ENCODE measurements at regions not wholly inside any gene's neighbourhood (a gene's known extent, or its start where the extent isn't known, plus 50 kb on each side); places are given as distances from the start of the nearest gene placed in this dataset.
A peak's percentile ranks its signal among the peaks of the same experiment; 100 is the strongest.

DNA sequence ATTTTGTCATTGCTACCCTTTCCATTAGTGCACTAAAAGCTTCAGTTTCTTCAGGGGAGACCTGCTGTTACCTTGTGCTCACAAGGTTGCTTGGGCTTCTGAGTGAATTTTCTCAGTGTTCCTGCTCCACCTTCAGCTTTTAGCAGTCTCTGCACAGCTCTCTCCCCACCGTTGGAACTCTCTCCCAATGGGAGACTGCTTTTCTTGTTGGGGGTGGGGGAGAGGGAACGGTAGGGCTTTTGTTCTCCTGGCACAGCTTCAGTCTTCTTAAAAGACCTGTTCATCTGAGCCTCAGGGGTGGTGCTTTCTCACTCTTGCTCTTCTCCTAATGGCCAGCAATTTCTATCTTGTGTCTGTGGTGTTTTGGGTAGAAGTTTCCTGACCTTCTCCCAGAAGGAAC lies 915.7 kb downstream of the EFNA5 start:
- DNase-seq (ENCODE audit: low read depth in 2 of 3, low spot score in 2 of 3): no peak

DNA sequence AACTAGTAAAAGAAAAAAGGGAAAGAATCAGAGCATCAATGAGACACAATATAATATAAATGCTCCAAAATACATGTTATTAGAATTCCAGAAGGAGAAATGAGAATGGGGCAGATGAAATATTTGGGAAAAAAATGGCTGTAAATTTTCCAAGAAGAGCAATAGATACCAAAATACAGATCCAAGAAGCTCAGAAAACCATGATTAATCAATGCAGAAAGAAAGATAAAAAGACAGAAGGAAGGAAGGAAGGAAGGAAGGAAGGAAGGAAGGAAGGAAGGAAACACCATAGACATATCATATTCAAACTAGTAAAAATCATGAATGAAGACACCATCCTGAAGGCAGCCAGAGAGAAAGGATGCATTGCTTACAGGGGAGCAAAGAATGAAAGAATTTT lies 920.9 kb downstream of the EFNA5 start:
- no peak for DNase-seq (ENCODE audit: low read depth in 2 of 3, low spot score in 2 of 3)

- DNase-seq (ENCODE audit: low read depth in 2 of 3, low spot score in 2 of 3): no peak
Measured at GRCh38 chr5:106739127-106739526, 931.6 kb downstream of the EFNA5 start.

- no peak for DNase-seq (ENCODE audit: low read depth in 2 of 3, low spot score in 2 of 3)
Measured at GRCh38 chr5:106737111-106737510, 933.6 kb downstream of the EFNA5 start.

GRCh38 chr5:106732624-106733023 lies 938.1 kb downstream of the EFNA5 start:
- DNase-seq (ENCODE audit: low read depth in 2 of 3, low spot score in 2 of 3): no peak

DNA sequence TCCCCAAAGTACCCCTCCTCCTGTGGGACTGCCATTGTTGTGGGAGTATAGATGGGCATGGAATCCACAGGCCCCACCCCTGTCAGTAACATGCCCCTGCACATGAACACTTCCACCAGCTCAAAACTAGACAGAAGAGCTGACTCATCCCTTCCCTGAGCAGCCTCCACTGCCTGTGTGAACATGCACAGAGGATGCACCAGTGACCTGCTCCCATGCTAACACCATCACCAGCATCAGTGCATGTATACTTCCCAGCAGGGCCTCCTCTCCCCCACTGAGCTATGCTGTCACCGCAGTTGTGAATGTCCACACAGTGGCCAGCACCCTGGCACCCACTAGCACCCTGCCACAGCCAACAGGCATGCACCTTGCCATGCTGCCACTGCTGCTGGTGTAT lies 939.8 kb downstream of the EFNA5 start:
- DNase-seq (ENCODE audit: low read depth in 2 of 3, low spot score in 2 of 3): no peak

DNA sequence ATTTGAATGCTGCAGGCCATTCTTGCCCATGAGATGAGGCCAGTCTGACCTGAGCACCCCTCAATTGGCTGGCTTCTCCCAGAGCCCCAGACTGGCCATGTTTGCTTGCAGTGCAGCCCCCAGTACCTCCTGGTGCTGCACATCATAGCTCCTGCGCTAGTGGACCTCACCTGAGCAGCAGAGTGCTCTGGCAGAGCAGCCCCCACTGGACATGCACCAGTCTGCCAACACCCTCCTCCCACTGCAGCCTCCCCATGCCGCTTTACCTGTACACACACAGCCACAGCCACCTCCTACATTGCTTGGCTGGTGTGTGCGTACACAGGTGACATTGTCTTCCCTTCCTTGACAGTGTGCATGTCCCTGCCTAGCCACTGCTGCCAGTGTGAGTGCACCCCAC lies 940.2 kb downstream of the EFNA5 start:
- no peak for DNase-seq (ENCODE audit: low read depth in 2 of 3, low spot score in 2 of 3)

DNA sequence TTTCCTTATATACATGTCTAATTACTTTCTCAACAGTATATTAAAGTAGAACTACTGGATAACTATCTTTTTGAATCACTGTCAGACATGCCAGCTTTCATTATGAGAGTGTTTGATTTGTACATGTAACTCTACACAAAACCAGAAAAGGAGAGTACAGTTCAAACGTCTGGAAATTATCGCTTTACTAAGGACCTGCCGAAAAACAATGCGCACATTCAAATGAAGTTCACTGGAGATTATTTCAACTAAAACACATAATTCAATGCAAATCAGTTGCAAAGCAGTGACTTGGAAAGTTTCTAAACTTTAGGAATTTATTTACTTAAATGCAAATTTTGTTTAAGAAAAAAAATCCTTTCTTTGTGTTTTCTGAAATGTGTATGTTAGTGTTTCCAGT lies 942.5 kb downstream of the EFNA5 start:
- DNase-seq (ENCODE audit: low read depth in 2 of 3, low spot score in 2 of 3): no peak

GRCh38 chr5:106727071-106727470 lies 943.7 kb downstream of the EFNA5 start:
- no peak for DNase-seq (ENCODE audit: low read depth in 2 of 3, low spot score in 2 of 3)

DNA sequence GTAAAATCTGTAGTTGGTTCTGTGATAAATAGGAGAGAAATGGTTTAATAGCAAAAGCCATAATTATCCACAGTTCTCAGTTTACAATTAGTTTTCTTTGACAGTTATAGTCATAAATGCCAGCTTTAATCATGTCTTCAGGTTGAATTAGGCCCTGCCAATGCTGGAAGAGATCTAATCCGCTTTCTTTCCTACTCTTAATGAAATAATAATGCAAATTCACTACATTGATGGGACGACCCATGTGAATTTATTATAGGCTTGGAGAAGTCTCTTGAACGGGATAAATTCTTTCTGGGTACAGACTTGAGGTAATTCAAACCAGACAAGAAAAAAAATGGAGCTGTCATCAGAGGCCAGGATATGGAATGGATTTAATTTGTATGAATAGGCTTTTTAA lies 950.4 kb downstream of the EFNA5 start:
- no peak for DNase-seq (ENCODE audit: low read depth in 2 of 3, low spot score in 2 of 3)

GRCh38 chr5:106699796-106700195 lies 970.9 kb downstream of the EFNA5 start:
- DNase-seq (ENCODE audit: low read depth in 2 of 3, low spot score in 2 of 3): no peak

DNA sequence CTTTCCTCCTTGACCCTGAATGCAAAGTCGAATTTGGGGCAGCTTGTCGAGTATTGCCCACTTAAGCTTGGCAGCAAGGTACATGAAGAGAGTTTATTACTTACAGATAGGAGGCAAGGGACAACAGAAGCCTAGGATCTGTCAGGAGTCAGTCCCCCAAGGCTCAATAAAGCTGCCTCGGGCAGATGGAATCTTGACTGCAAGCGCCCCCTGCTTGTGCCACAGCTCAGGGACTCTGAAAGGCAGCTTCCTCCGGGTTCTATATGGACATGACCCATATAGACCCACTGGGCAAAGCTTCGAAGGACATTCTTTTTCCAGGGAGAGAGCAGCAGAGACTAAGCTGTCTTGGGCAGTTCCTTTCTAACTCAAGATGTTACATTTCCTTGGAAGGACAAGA lies 971.5 kb downstream of the EFNA5 start:
- DNase-seq (ENCODE audit: low read depth in 2 of 3, low spot score in 2 of 3): no peak

DNA sequence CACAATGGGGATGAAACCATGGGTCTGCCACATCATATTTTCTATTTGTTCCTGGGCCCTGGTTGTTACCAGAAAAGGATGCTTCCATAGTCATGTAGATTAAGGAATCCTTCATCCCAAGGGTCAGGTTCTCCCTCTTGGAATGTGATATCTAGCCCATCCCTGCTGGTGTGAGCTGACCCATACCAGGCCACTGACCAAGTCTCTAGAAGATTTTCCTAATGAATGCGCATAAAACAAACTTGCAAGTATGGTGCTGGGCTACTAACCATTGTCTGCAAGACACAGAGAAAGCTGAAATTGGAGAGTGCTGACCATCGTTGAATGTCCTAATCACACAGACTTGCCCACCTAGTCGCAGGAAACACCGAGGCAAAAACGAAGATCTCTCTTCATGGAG lies 972.6 kb downstream of the EFNA5 start:
- no peak for DNase-seq (ENCODE audit: low read depth in 2 of 3, low spot score in 2 of 3)

GRCh38 chr5:106691701-106692100 lies 979.0 kb downstream of the EFNA5 start:
- no peak for DNase-seq (ENCODE audit: low read depth in 2 of 3, low spot score in 2 of 3)

- DNase-seq (ENCODE audit: low read depth in 2 of 3, low spot score in 2 of 3): no peak
Measured at GRCh38 chr5:106690585-106690984, 980.2 kb downstream of the EFNA5 start.

GRCh38 chr5:106680330-106680729 lies 990.4 kb downstream of the EFNA5 start:
- peak in 1 of 3 donors; percentile 25 for DNase-seq (ENCODE audit: low read depth in 2 of 3, low spot score in 2 of 3)

DNA sequence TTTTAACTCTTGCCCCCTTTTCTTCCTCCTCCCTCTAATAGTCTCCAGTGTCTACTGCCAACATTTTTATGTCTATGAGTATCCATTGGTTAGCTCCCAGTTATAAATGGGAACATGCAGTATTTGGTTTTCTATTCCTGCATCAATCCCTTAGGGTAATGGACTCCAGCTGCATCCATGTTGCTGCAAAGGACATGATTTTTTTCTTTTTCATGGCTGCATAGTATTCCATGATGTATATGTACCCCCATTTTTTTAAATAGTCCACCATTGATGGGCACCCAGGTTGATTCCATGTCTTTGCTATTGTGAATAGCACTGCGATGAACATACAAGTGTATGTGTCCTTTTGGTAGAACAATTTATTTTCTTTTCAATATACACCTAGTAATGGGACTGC lies 993.7 kb downstream of the EFNA5 start:
- DNase-seq (ENCODE audit: low read depth in 2 of 3, low spot score in 2 of 3): no peak

GRCh38 chr5:106675687-106676086 lies 995.0 kb downstream of the EFNA5 start:
- DNase-seq (ENCODE audit: low read depth in 2 of 3, low spot score in 2 of 3): no peak

DNA sequence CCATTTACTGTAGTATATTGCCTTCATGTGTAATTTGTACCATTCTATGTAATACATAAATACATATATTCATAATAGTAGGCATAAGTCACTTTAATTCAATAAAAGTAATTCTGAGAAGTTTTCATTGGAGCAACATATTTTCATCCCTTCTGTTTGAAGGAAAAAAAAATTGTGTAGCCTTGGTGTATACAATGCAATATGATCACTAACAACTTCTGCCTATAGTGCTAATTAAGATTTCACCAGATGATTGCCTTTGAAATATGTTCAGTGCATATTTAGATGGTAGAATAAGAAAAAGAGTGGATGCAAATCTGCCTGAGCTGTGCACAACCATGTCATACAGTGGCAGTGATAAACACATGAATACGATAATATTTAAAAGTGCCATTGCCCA lies 996.8 kb downstream of the EFNA5 start:
- no peak for DNase-seq (ENCODE audit: low read depth in 2 of 3, low spot score in 2 of 3)

DNA sequence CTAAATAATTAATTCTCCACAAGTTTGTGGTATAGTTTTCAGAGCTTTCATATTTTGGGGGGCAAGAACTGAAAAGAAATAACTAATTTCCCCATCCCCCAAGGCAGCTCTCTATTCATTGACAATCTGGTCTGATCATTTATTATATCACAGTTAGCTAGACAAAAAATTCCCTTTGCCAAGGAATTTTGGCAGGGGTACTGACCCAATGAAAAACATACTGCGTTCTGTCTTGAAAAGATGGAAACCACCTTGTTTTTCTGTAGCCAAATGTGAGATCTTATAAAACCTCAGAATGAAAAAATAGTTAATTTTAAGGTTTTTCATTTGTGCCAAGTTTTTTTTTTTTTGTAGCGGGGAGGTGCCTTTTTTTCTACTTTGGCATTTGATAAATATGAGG lies 1008.9 kb downstream of the EFNA5 start:
- no peak for DNase-seq (ENCODE audit: low read depth in 2 of 3, low spot score in 2 of 3)

DNA sequence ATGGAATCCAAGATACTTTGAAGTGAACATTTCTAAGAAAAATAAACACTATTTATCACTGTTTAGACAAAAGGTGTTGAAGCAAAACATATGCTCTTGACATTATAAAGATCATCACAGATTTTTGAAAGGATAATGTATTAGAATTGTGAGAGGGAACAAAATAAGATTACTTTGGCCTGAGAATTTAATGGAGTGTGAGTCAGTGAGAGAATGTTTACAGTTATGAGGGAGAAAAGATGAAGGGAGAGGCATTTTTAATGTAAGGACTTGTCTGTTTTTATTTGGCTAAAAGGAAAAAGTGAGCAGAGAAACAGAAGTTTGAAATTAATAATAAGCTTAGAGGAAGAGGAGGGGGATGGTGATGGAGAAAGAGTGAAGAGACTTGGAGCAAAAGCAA lies 1010.1 kb downstream of the EFNA5 start:
- DNase-seq (ENCODE audit: low read depth in 2 of 3, low spot score in 2 of 3): no peak

- no peak for DNase-seq (ENCODE audit: low read depth in 2 of 3, low spot score in 2 of 3)
Measured at GRCh38 chr5:106658150-106658549, 1012.6 kb downstream of the EFNA5 start.

GRCh38 chr5:106656821-106657220 lies 1013.9 kb downstream of the EFNA5 start:
- no peak for DNase-seq (ENCODE audit: low read depth in 2 of 3, low spot score in 2 of 3)

DNA sequence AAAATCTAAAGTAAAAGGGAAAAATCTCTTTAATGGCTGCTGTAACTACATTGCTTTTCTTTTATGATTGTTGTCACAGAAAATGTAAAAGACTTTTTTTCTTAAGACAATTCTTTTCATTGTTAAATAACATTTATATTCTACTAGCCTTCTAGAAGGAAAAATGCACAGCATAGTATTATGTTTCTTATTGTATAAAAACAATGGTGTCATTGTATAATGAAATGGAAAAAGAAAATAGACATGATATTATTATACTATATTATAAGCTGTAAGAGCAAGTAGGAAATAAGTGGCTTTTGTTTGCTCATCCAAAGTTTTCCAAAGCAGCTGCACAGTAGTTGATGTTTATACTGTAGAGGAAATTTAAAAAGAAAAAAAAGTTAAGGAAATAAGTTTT lies 1021.7 kb downstream of the EFNA5 start:
- no peak for DNase-seq (ENCODE audit: low read depth in 2 of 3, low spot score in 2 of 3)

Measured in hematopoietic multipotent progenitor cell (in vitro differentiated cells).